H1 (cell line): ENCODE measurements at regions not wholly inside any gene's neighbourhood (a gene's known extent, or its start where the extent isn't known, plus 50 kb on each side); places are given as distances from the start of the nearest gene placed in this dataset.

Source experiments
- CTCF ChIA-PET: fragments of 300-600 bp; sonication (Branson Sonifier 250); formaldehyde crosslinking; loops from one replicate; lab custom pipeline; 2021; ENCODE audit not compliant: partially characterized antibody; lab: Charles Lee
- POLR2A ChIA-PET: fragments of 300-600 bp; sonication (Branson Sonifier 250); formaldehyde crosslinking; loops from one replicate; lab custom pipeline; 2021; ENCODE audit warnings: inconsistent platforms; ENCODE audit not compliant: partially characterized antibody; lab: Charles Lee
- DNase-seq, 2 experiments: peaks; one replicate each; pipeline versions ENCODE4 v3.0.0 to v3.0.0-alpha.2; 2010 to 2022; ENCODE audit warnings: low spot score in 2 of 2, low read depth in 1 of 2, mixed read lengths in 1 of 2
- FAIRE-seq: peaks from 2 replicates; lab custom pipeline; 2011; peaks lifted over from hg19 to GRCh38; lab: Jason Lieb, UNC
- H2AFZ ChIP-seq: 2 replicates; pipeline ENCODE4 v1.8.1; 2012; ENCODE audit warnings: low read length, inconsistent platforms
- H2AK5ac ChIP-seq: 2 replicates; pipeline ENCODE4 v1.6.1; 2013; ENCODE audit warnings: low read depth, low read length
- H2BK120ac ChIP-seq: replicated peaks from 2 replicates; pipeline ENCODE3; 2013; ENCODE audit warnings: low read depth, low read length, inconsistent platforms
- H2BK12ac ChIP-seq: 2 replicates; pipeline ENCODE4 v1.6.1; 2013; ENCODE audit warnings: low read depth, low read length
- H2BK15ac ChIP-seq: 2 replicates; pipeline ENCODE4 v1.6.1; 2013; ENCODE audit warnings: low read length
- H2BK20ac ChIP-seq: 2 replicates; pipeline ENCODE4 v1.6.1; 2013; ENCODE audit warnings: low read length
- H2BK5ac ChIP-seq: 2 replicates; pipeline ENCODE4 v1.6.1; 2013; ENCODE audit warnings: low read depth, low read length
- H3K14ac ChIP-seq: 2 replicates; pipeline ENCODE4 v1.6.1; 2013; ENCODE audit warnings: inconsistent platforms; ENCODE audit not compliant: insufficient read length
- H3K18ac ChIP-seq: 2 replicates; pipeline ENCODE4 v1.6.1; 2013; ENCODE audit warnings: low read length; ENCODE audit errors: extremely low read depth
- H3K23ac ChIP-seq: 2 replicates; pipeline ENCODE4 v1.6.1; 2013; ENCODE audit warnings: inconsistent platforms; ENCODE audit not compliant: insufficient read length
- H3K23me2 ChIP-seq: 2 replicates; pipeline ENCODE4 v1.6.1; 2013; ENCODE audit warnings: low read depth, low read length
- H3K27ac ChIP-seq: 2 replicates; pipeline ENCODE4 v1.6.1; 2011; ENCODE audit warnings: low read depth, low read length, inconsistent platforms
- H3K27me3 ChIP-seq, 4 experiments: replicated peaks in 1 of 4; 1 replicate in 1 of 4; 2 replicates in 3 of 4; pipeline versions ENCODE4 v1.6.1 to v1.8.1; 2011 to 2013; ENCODE audit warnings: low read length in 3 of 4, mild to moderate bottlenecking in 3 of 4, inconsistent platforms in 2 of 4, mixed read lengths in 2 of 4, moderate library complexity in 1 of 4; ENCODE audit not compliant: control insufficient read depth in 3 of 4, insufficient read depth in 3 of 4; ENCODE audit errors: extremely low read depth in 1 of 4
- H3K36me3 ChIP-seq, 4 experiments: 2 replicates each; pipeline versions ENCODE4 v1.6.1 to v1.8.1; 2011 to 2013; ENCODE audit warnings: mild to moderate bottlenecking in 4 of 4, low read length in 3 of 4, moderate library complexity in 2 of 4, control low read depth in 1 of 4, inconsistent platforms in 1 of 4; ENCODE audit not compliant: insufficient read depth in 4 of 4, control insufficient read depth in 2 of 4
- H3K4ac ChIP-seq: replicated peaks from 2 replicates; pipeline ENCODE3; 2013; ENCODE audit warnings: low read length, low read depth, mixed read lengths, inconsistent platforms; ENCODE audit not compliant: insufficient read length
- H3K4me1 ChIP-seq, 4 experiments: replicated peaks in 1 of 4; 1 replicate in 1 of 4; 2 replicates in 3 of 4; pipeline versions ENCODE4 v1.6.1 to v1.8.1; 2011 to 2013; ENCODE audit warnings: low read length in 3 of 4, inconsistent platforms in 2 of 4, mixed read lengths in 1 of 4; ENCODE audit not compliant: insufficient read depth in 4 of 4, control insufficient read depth in 3 of 4
- H3K4me2 ChIP-seq, 2 experiments: 2 replicates each; pipeline versions ENCODE4 v1.6.1 to v1.8.1; 2011 to 2013; ENCODE audit warnings: low read depth in 2 of 2, low read length in 2 of 2, control low read depth in 1 of 2, inconsistent platforms in 1 of 2, mild to moderate bottlenecking in 1 of 2; ENCODE audit not compliant: insufficient read depth in 1 of 2
- H3K4me3 ChIP-seq, 4 experiments: fragments of 200-600, 300-600 bp in 1 of 4; sonication (generic), shearing (Covaris generic), sonication (Bioruptor Twin) in 1 of 4; 2 replicates each; pipeline versions ENCODE4 v1.5.1 to v1.8.1; 2011 to 2016; ENCODE audit warnings: low read length in 4 of 4, low read depth in 3 of 4, control low read depth in 2 of 4, inconsistent platforms in 2 of 4, mild to moderate bottlenecking in 2 of 4, mixed read lengths in 1 of 4, moderate library complexity in 1 of 4; ENCODE audit not compliant: insufficient read depth in 2 of 4; ENCODE audit errors: extremely low read depth in 1 of 4
- H3K56ac ChIP-seq: replicated peaks from 2 replicates; pipeline ENCODE3; 2013; ENCODE audit warnings: low read depth, mild to moderate bottlenecking, mixed read lengths, low read length, inconsistent platforms; ENCODE audit not compliant: insufficient read length
- H3K79me1 ChIP-seq: 2 replicates; pipeline ENCODE4 v1.6.1; 2013; ENCODE audit warnings: low read depth, low read length, control low read depth
- H3K79me2 ChIP-seq, 2 experiments: 2 replicates each; pipeline versions ENCODE4 v1.6.1 to v1.8.1; 2012 to 2013; ENCODE audit warnings: low read length in 2 of 2, mild to moderate bottlenecking in 2 of 2, inconsistent platforms in 1 of 2; ENCODE audit not compliant: insufficient read depth in 2 of 2, control insufficient read depth in 1 of 2
- H3K9ac ChIP-seq, 4 experiments: replicated peaks in 1 of 4; 1 replicate in 1 of 4; 2 replicates in 3 of 4; pipeline versions ENCODE4 v1.6.1 to v1.8.1; 2011 to 2013; ENCODE audit warnings: low read depth in 3 of 4, low read length in 3 of 4, control low read depth in 2 of 4, mild to moderate bottlenecking in 2 of 4, moderate library complexity in 2 of 4, inconsistent platforms in 1 of 4; ENCODE audit errors: extremely low read depth in 1 of 4
- H3K9me3 ChIP-seq, 2 experiments: 2 replicates each; pipeline versions ENCODE4 v1.6.1 to v1.8.1; 2012 to 2013; ENCODE audit warnings: mild to moderate bottlenecking in 2 of 2, moderate library complexity in 2 of 2, control low read depth in 1 of 2, inconsistent platforms in 1 of 2, low read depth in 1 of 2, low read length in 1 of 2, mixed read lengths in 1 of 2; ENCODE audit not compliant: insufficient read depth in 2 of 2
- H4K20me1 ChIP-seq, 2 experiments: replicated peaks in 1 of 2; 2 replicates each; pipeline versions ENCODE3 to v1.8.1; 2011 to 2013; ENCODE audit warnings: inconsistent platforms in 2 of 2, low read length in 2 of 2, mild to moderate bottlenecking in 1 of 2; ENCODE audit not compliant: insufficient read depth in 2 of 2, control insufficient read depth in 1 of 2
- H4K5ac ChIP-seq: 2 replicates; pipeline ENCODE4 v1.6.1; 2013; ENCODE audit warnings: low read length, low read depth, mixed read lengths, inconsistent platforms; ENCODE audit not compliant: insufficient read length
- H4K8ac ChIP-seq: 2 replicates; pipeline ENCODE4 v1.8.0; 2013; ENCODE audit warnings: mild to moderate bottlenecking, moderate library complexity, low read length, inconsistent platforms; ENCODE audit not compliant: insufficient read depth; ENCODE audit errors: extremely low read depth
- H4K91ac ChIP-seq: replicated peaks from 2 replicates; pipeline ENCODE3; 2013; ENCODE audit warnings: low read length, mixed read lengths, inconsistent platforms; ENCODE audit not compliant: insufficient read length
- CBX5 ChIP-seq: fragments of 300-800, 300-1000 bp; sonication (generic); IDR thresholded peaks from 2 replicates; pipeline ENCODE4 v1.7.1; 2016; ENCODE audit warnings: antibody characterized with exemption, low read length, low read depth
- CEBPB ChIP-seq: IDR thresholded peaks from 2 replicates; pipeline ENCODE4 v1.6.1; 2012; ENCODE audit warnings: low read depth, low read length
- CTCF ChIP-seq, 3 experiments: IDR thresholded peaks; 1 replicate in 2 of 3; 2 replicates in 1 of 3; pipeline versions ENCODE4 v1.5.1 to v1.6.1; 2011; ENCODE audit warnings: low read length in 3 of 3, mild to moderate bottlenecking in 3 of 3, inconsistent platforms in 2 of 3, low read depth in 1 of 3, moderate library complexity in 1 of 3; ENCODE audit not compliant: insufficient read depth in 1 of 3; ENCODE audit errors: control extremely low read depth in 1 of 3
- EP300 ChIP-seq, 2 experiments: IDR thresholded peaks; 1 replicate in 1 of 2; 2 replicates in 1 of 2; pipeline ENCODE4 v1.6.1; 2011 to 2012; ENCODE audit warnings: low read depth in 2 of 2, low read length in 2 of 2, mild to moderate bottlenecking in 2 of 2, borderline replicate concordance in 1 of 2, inconsistent platforms in 1 of 2, moderate library complexity in 1 of 2
- GABPA ChIP-seq: IDR thresholded peaks from 2 replicates; pipeline ENCODE4 v1.6.1; 2011; ENCODE audit warnings: mild to moderate bottlenecking, low read length, moderate library complexity, borderline replicate concordance; ENCODE audit not compliant: insufficient read depth
- RAD21 ChIP-seq, 2 experiments: IDR thresholded peaks in 1 of 2; conservative IDR thresholded peaks in 1 of 2; 2 replicates each; pipeline ENCODE4 v1.6.1; 2011; ENCODE audit warnings: low read depth in 2 of 2, low read length in 2 of 2, improper control_type of control experiment in 1 of 2, inconsistent platforms in 1 of 2, mild to moderate bottlenecking in 1 of 2, moderate library complexity in 1 of 2
- RNF2 ChIP-seq: fragments of 200-900, 300-1000 bp; sonication (generic); IDR thresholded peaks from 2 replicates; pipeline ENCODE4 v1.7.1; 2016; ENCODE audit warnings: borderline replicate concordance, low read depth, mild to moderate bottlenecking, antibody characterized with exemption, low read length; ENCODE audit not compliant: poor library complexity, severe bottlenecking; ENCODE audit errors: missing control alignments
- RXRA ChIP-seq: IDR thresholded peaks from 2 replicates; pipeline ENCODE4 v1.6.1; 2011; ENCODE audit warnings: low read depth, mild to moderate bottlenecking, low read length, moderate library complexity; ENCODE audit not compliant: insufficient read depth
- SP4 ChIP-seq: IDR thresholded peaks from 2 replicates; pipeline ENCODE4 v1.6.1; 2012; ENCODE audit warnings: low read length, inconsistent platforms
- SRF ChIP-seq: IDR thresholded peaks from 2 replicates; pipeline ENCODE4 v1.6.1; 2011; ENCODE audit warnings: mild to moderate bottlenecking, low read depth, low read length, moderate library complexity
- TBP ChIP-seq: IDR thresholded peaks from 2 replicates; pipeline ENCODE4 v1.6.1; 2011; ENCODE audit warnings: low read depth, low read length, improper control_type of control experiment
- WGBS, 2 experiments: shearing (Covaris generic) in 1 of 2; methylation state at CpG; one replicate each; pipeline versions ENCODE4 v1.1.6 to v1.1.7; 2013 to 2015; ENCODE audit warnings: low lambda C conversion rate in 2 of 2, mixed read lengths in 2 of 2, inconsistent platforms in 1 of 2, low coverage in 1 of 2, missing lambda C conversion rate in 1 of 2; ENCODE audit not compliant: insufficient replicate concordance in 2 of 2, insufficient coverage in 1 of 2, insufficient read length in 1 of 2; ENCODE audit errors: extremely low coverage in 1 of 2, missing lambda C conversion rate in 1 of 2; 5-methylcytosine and 5-hydroxymethylcytosine counted together

GRCh38 chr9:81801190-81801589 lies 111.8 kb upstream of the TLE1 start:
- H3K18ac ChIP-seq, result no peak overlapping the region
- FAIRE-seq, result no peak
- no peak overlapping the region for H3K23ac ChIP-seq
- H4K8ac ChIP-seq, result no peak overlapping the region
- no peaks in the 10 kb centered on the region for H4K20me1 ChIP-seq
- no peak overlapping the region for H3K4ac ChIP-seq
- no peak overlapping the region for H3K4me3 ChIP-seq
- H3K14ac ChIP-seq, result no peak overlapping the region
- H3K79me1 ChIP-seq, result no peaks in the 10 kb centered on the region
- no peak overlapping the region for H2BK12ac ChIP-seq
- no peak overlapping the region for H2BK5ac ChIP-seq
- CTCF ChIA-PET, result interaction anchor here (1.3 kb wide), 1 partner anchor 806 kb away, joined by 3 read pairs; no protein-coding TSS in a partner anchor
- H4K91ac ChIP-seq, result no peak overlapping the region
- no peak overlapping the region for H3K56ac ChIP-seq
- no peak overlapping the region for H2BK120ac ChIP-seq
- H3K9ac ChIP-seq, result no peak overlapping the region
- H2BK20ac ChIP-seq, result no peak overlapping the region
- no peak overlapping the region for H4K5ac ChIP-seq
- no peaks in the 10 kb centered on the region for H3K36me3 ChIP-seq
- no peak overlapping the region for H2AFZ ChIP-seq
- peaks cover 0 to 2% (median 0%) of the 10 kb centered on the region in 4 experiments; a peak in 1 of 7 replicates for H3K4me1 ChIP-seq
- no peak overlapping the region for H3K27ac ChIP-seq
- no peaks in the 10 kb centered on the region for H3K9me3 ChIP-seq
- no peak overlapping the region for H2BK15ac ChIP-seq
- POLR2A ChIA-PET, result no interaction called here
- WGBS, 2 experiments, result 82% methylated on average over 3 of the region's 3 CpGs; no CpG with 5 or more reads in 1 of the 2 experiments
- H2AK5ac ChIP-seq, result no peak overlapping the region
- no peaks in the 10 kb centered on the region for H3K23me2 ChIP-seq
- H3K79me2 ChIP-seq, result no peaks in the 10 kb centered on the region
- H3K27me3 ChIP-seq, result no peaks in the 10 kb centered on the region
- no peak overlapping the region for H3K4me2 ChIP-seq
- no peak for DNase-seq
- TF ChIP-seq GABPA, result no peak
- no peak for TF ChIP-seq CEBPB
- TF ChIP-seq CTCF (IDR thresholded peaks at IDR 0.05; ENCODE audit: control extremely low read depth in 1 of 3, insufficient read depth in 1 of 3, low read depth in 1 of 3, low read length in 3 of 3), result no peak
- TF ChIP-seq SP4, result no peak
- no peak for TF ChIP-seq RAD21 (IDR thresholded peaks at IDR 0.05 in 1 of 2, conservative IDR thresholded peaks at IDR 0.05 in 1 of 2; ENCODE audit: low read depth in 2 of 2, low read length in 2 of 2)
- TF ChIP-seq RNF2, result no peak
- no peak for TF ChIP-seq EP300 (IDR thresholded peaks at IDR 0.05; ENCODE audit: borderline replicate concordance in 1 of 2, low read depth in 2 of 2, low read length in 2 of 2)
- TF ChIP-seq RXRA, result no peak
- no peak for TF ChIP-seq CBX5
- TF ChIP-seq TBP, result no peak
- no peak for TF ChIP-seq SRF
